CD4-positive, alpha-beta memory T cell (primary cell): ENCODE measurements at regions not wholly inside any gene's neighbourhood (a gene's known extent, or its start where the extent isn't known, plus 50 kb on each side); places are given as distances from the start of the nearest gene placed in this dataset.

Source experiments
- CTCF ChIA-PET: fragments of 350-600 bp; sonication (Branson Sonifier 250); formaldehyde crosslinking; loops from one replicate; lab custom pipeline; 2021; ENCODE audit warnings: inconsistent platforms; ENCODE audit not compliant: partially characterized antibody; lab: Charles Lee
- POLR2A ChIA-PET: fragments of 350-600 bp; sonication (Branson Sonifier 250); formaldehyde crosslinking; loops from one replicate; lab custom pipeline; 2021; ENCODE audit not compliant: partially characterized antibody; lab: Charles Lee
- DNase-seq, 5 donors: peaks; one replicate each; pipeline versions ENCODE4 v3.0.0 to v3.0.0-alpha.2; 2020 to 2022; ENCODE audit warnings: mixed read lengths in 1 of 5
- H3K27ac ChIP-seq: one replicate; pipeline ENCODE4 v1.7.0; 2013; ENCODE audit warnings: low read depth, low read length
- H3K27me3 ChIP-seq: 2 replicates; pipeline ENCODE4 v1.7.0; 2013; ENCODE audit warnings: mild to moderate bottlenecking, low read length, moderate library complexity; ENCODE audit not compliant: insufficient read depth
- H3K36me3 ChIP-seq: 2 replicates; pipeline ENCODE4 v1.7.0; 2013; ENCODE audit warnings: mild to moderate bottlenecking, low read length, moderate library complexity; ENCODE audit not compliant: insufficient read depth
- H3K4me1 ChIP-seq: 2 replicates; pipeline ENCODE4 v1.7.0; 2013; ENCODE audit warnings: mild to moderate bottlenecking, low read length, moderate library complexity; ENCODE audit not compliant: insufficient read depth
- H3K4me3 ChIP-seq, 2 donors: one replicate each; pipeline ENCODE4 v1.7.0; 2013; ENCODE audit warnings: low read length in 2 of 2, mild to moderate bottlenecking in 1 of 2
- H3K9me3 ChIP-seq, 2 donors: one replicate each; pipeline ENCODE4 v1.7.0; 2013; ENCODE audit warnings: low read length in 2 of 2, control low read depth in 1 of 2; ENCODE audit not compliant: control insufficient read depth in 1 of 2
- H3K27ac Mint-ChIP-seq, 7 donors: one replicate each; pipeline ENCODE4 v1.8.0; 2020 to 2021; ENCODE audit warnings: mixed read lengths in 7 of 7, mild to moderate bottlenecking in 6 of 7, inconsistent platforms in 3 of 7, moderate library complexity in 3 of 7
- H3K27me3 Mint-ChIP-seq, 2 donors: one replicate each; pipeline ENCODE4 v1.8.0; 2020 to 2021; ENCODE audit warnings: mixed read lengths in 2 of 2
- H3K36me3 Mint-ChIP-seq, 2 donors: one replicate each; pipeline ENCODE4 v1.8.0; 2020 to 2021; ENCODE audit warnings: mixed read lengths in 2 of 2, inconsistent platforms in 1 of 2, mild to moderate bottlenecking in 1 of 2
- H3K4me1 Mint-ChIP-seq, 4 donors: one replicate each; pipeline ENCODE4 v1.8.0; 2020 to 2021; ENCODE audit warnings: mixed read lengths in 4 of 4, mild to moderate bottlenecking in 1 of 4
- H3K4me3 Mint-ChIP-seq, 8 donors: one replicate each; pipeline ENCODE4 v1.8.0; 2020 to 2021; ENCODE audit warnings: mixed read lengths in 8 of 8, mild to moderate bottlenecking in 7 of 8, moderate library complexity in 6 of 8, inconsistent platforms in 3 of 8
- H3K9me3 Mint-ChIP-seq, 8 donors: one replicate each; pipeline ENCODE4 v1.8.0; 2020 to 2021; ENCODE audit warnings: mixed read lengths in 8 of 8, mild to moderate bottlenecking in 5 of 8, inconsistent platforms in 3 of 8, moderate library complexity in 1 of 8
- intact Hi-C: fragments of 100-400 bp; cut with micrococcal nuclease; formaldehyde crosslinking; loops from one replicate; pipeline ENCODE4 v1.15.1; 2023

GRCh38 chr4:145347684-145348083 lies 134.0 kb upstream of the SMAD1 start:
- POLR2A ChIA-PET = no interaction called here
- peaks cover 4 to 8% of the 10 kb centered on the region in 2 donors for H3K27me3 Mint-ChIP-seq
- no peaks in the 10 kb centered on the region for H3K4me1 ChIP-seq

GRCh38 chr4:145346081-145346480 lies 135.6 kb upstream of the SMAD1 start:
- no peak overlapping the region for H3K4me3 ChIP-seq
- Mint-ChIP-seq H3K4me3 (no peak overlapping the region), H3K27ac (no peak overlapping the region), H3K9me3 (peaks cover 0 to 3% (median 0%) of the 10 kb centered on the region in 8 donors), H3K27me3 (peaks cover 4 to 6% of the 10 kb centered on the region in 2 donors), H3K36me3 (no peaks in the 10 kb centered on the region), H3K4me1 (no peaks in the 10 kb centered on the region)
- CTCF ChIA-PET = no interaction called here
- H3K36me3 ChIP-seq = no peaks in the 10 kb centered on the region
- DNase-seq = no peak
- POLR2A ChIA-PET = no interaction called here
- H3K9me3 ChIP-seq = no peaks in the 10 kb centered on the region
- H3K27me3 ChIP-seq = no peaks in the 10 kb centered on the region
- intact Hi-C loops = no loop called here
- H3K27ac ChIP-seq = no peak overlapping the region
- no peaks in the 10 kb centered on the region for H3K4me1 ChIP-seq

More at GRCh38 chr4:145347684-145348083, 134.0 kb upstream of the SMAD1 start:
- Histone ChIP-seq H3K9me3 (no peaks in the 10 kb centered on the region), H3K36me3 (no peaks in the 10 kb centered on the region), H3K27me3 (no peaks in the 10 kb centered on the region), H3K4me3 (no peak overlapping the region), H3K27ac (no peak overlapping the region)
- intact Hi-C loops = no loop called here
- DNase-seq = no peak
- no peak overlapping the region for H3K4me3 Mint-ChIP-seq
- CTCF ChIA-PET = no interaction called here
- H3K36me3 Mint-ChIP-seq = no peaks in the 10 kb centered on the region
- no peak overlapping the region for H3K27ac Mint-ChIP-seq
- H3K9me3 Mint-ChIP-seq = peaks cover 0 to 3% (median 0%) of the 10 kb centered on the region in 8 donors
- no peaks in the 10 kb centered on the region for H3K4me1 Mint-ChIP-seq

- intact Hi-C loops = no loop called here
- H3K4me1 Mint-ChIP-seq = no peaks in the 10 kb centered on the region
- peaks cover 0 to 3% (median 0%) of the 10 kb centered on the region in 8 donors for H3K9me3 Mint-ChIP-seq
- H3K27ac ChIP-seq = no peak overlapping the region
- POLR2A ChIA-PET = no interaction called here
- no peaks in the 10 kb centered on the region for H3K27me3 ChIP-seq
- H3K9me3 ChIP-seq = no peaks in the 10 kb centered on the region
- no peaks in the 10 kb centered on the region for H3K36me3 ChIP-seq
- H3K27me3 Mint-ChIP-seq = peaks cover 4 to 6% of the 10 kb centered on the region in 2 donors
- CTCF ChIA-PET = no interaction called here
- DNase-seq = no peak
- no peak overlapping the region for H3K4me3 ChIP-seq
- no peak overlapping the region for H3K4me3 Mint-ChIP-seq
- no peaks in the 10 kb centered on the region for H3K4me1 ChIP-seq
- H3K36me3 Mint-ChIP-seq = no peaks in the 10 kb centered on the region
- H3K27ac Mint-ChIP-seq = no peak overlapping the region
Observed at GRCh38 chr4:145345401-145345800, 136.3 kb upstream of the SMAD1 start.

- intact Hi-C loops = no loop called here
- Mint-ChIP-seq H3K4me3 (no peak overlapping the region), H3K9me3 (no peaks in the 10 kb centered on the region), H3K36me3 (no peaks in the 10 kb centered on the region), H3K27me3 (peaks cover 0 to 2% of the 10 kb centered on the region in 2 donors), H3K4me1 (no peaks in the 10 kb centered on the region), H3K27ac (no peak overlapping the region)
- no peaks in the 10 kb centered on the region for H3K9me3 ChIP-seq
- H3K36me3 ChIP-seq = no peaks in the 10 kb centered on the region
- CTCF ChIA-PET = no interaction called here
- H3K27me3 ChIP-seq = no peaks in the 10 kb centered on the region
- POLR2A ChIA-PET = no interaction called here
- H3K27ac ChIP-seq = no peak overlapping the region
- H3K4me1 ChIP-seq = no peaks in the 10 kb centered on the region
- H3K4me3 ChIP-seq = no peak overlapping the region
- DNase-seq = no peak
Observed at GRCh38 chr4:145341381-145341780, 140.3 kb upstream of the SMAD1 start.

- Mint-ChIP-seq H3K4me1 (no peaks in the 10 kb centered on the region), H3K36me3 (no peaks in the 10 kb centered on the region), H3K27ac (no peak overlapping the region), H3K4me3 (no peak overlapping the region), H3K27me3 (peaks cover 0 to 2% of the 10 kb centered on the region in 2 donors), H3K9me3 (no peaks in the 10 kb centered on the region)
- DNase-seq = no peak
- Histone ChIP-seq H3K27ac (no peak overlapping the region), H3K4me1 (no peaks in the 10 kb centered on the region), H3K27me3 (no peaks in the 10 kb centered on the region), H3K4me3 (no peak overlapping the region), H3K9me3 (no peaks in the 10 kb centered on the region), H3K36me3 (no peaks in the 10 kb centered on the region)
- intact Hi-C loops = no loop called here
- CTCF ChIA-PET = no interaction called here
- POLR2A ChIA-PET = no interaction called here
Observed at GRCh38 chr4:145340071-145340675, 141.5 kb upstream of the SMAD1 start.

- DNase-seq = no peak
- POLR2A ChIA-PET = no interaction called here
- Mint-ChIP-seq H3K9me3 (no peaks in the 10 kb centered on the region), H3K4me1 (no peaks in the 10 kb centered on the region), H3K36me3 (no peaks in the 10 kb centered on the region), H3K27me3 (peaks cover 0 to 2% of the 10 kb centered on the region in 2 donors), H3K27ac (no peak overlapping the region), H3K4me3 (no peak overlapping the region)
- intact Hi-C loops = no loop called here
- Histone ChIP-seq H3K27me3 (no peaks in the 10 kb centered on the region), H3K36me3 (no peaks in the 10 kb centered on the region), H3K4me3 (no peak overlapping the region), H3K27ac (no peak overlapping the region), H3K9me3 (no peaks in the 10 kb centered on the region), H3K4me1 (no peaks in the 10 kb centered on the region)
- CTCF ChIA-PET = no interaction called here
Observed at GRCh38 chr4:145339075-145339725, 142.5 kb upstream of the SMAD1 start.

- Histone ChIP-seq H3K9me3 (no peaks in the 10 kb centered on the region), H3K36me3 (no peaks in the 10 kb centered on the region), H3K27me3 (no peaks in the 10 kb centered on the region), H3K4me3 (no peak overlapping the region), H3K27ac (no peak overlapping the region), H3K4me1 (no peaks in the 10 kb centered on the region)
- no peaks in the 10 kb centered on the region for H3K9me3 Mint-ChIP-seq
- peaks cover 0 to 2% of the 10 kb centered on the region in 2 donors for H3K27me3 Mint-ChIP-seq
- intact Hi-C loops = no loop called here
- DNase-seq = no peak
- no peaks in the 10 kb centered on the region for H3K4me1 Mint-ChIP-seq
- POLR2A ChIA-PET = no interaction called here
- H3K36me3 Mint-ChIP-seq = no peaks in the 10 kb centered on the region
- H3K27ac Mint-ChIP-seq = no peak overlapping the region
- H3K4me3 Mint-ChIP-seq = no peak overlapping the region
- CTCF ChIA-PET = no interaction called here
Observed at GRCh38 chr4:145338568-145338967, 143.1 kb upstream of the SMAD1 start.
